PC-9 (cell line): ENCODE measurements at regions not wholly inside any gene's neighbourhood (a gene's known extent, or its start where the extent isn't known, plus 50 kb on each side); places are given as distances from the start of the nearest gene placed in this dataset.
A peak's percentile ranks its signal among the peaks of the same experiment; 100 is the strongest.

Experiments
- BruUV-seq: library from RNA; stranded (reverse); fragments of 400-500 nt; replicated peaks from 2 replicates; lab custom pipeline; 2021; lab: Mats Ljungman, UMichigan
- CTCF ChIA-PET: fragments of 300-600 bp; sonication (Branson Sonifier 250); formaldehyde crosslinking; loops from one replicate; lab custom pipeline; 2022; ENCODE audit warnings: antibody characterized with exemption; lab: Charles Lee
- POLR2A ChIA-PET: fragments of 300-600 bp; sonication (Branson Sonifier 250); formaldehyde crosslinking; loops from one replicate; lab custom pipeline; 2022; ENCODE audit warnings: antibody characterized with exemption; ENCODE audit not compliant: unreplicated experiment; lab: Charles Lee
- DNase-seq, 2 experiments: peaks; one replicate each; pipeline versions ENCODE4 v3.0.0 to v3.0.0-alpha.2; 2015 to 2022; ENCODE audit warnings: mixed read lengths in 1 of 2
- H2AFZ ChIP-seq: fragments of 200-600 bp; sonication (generic); 2 replicates; pipeline ENCODE4 v1.8.1; 2017; ENCODE audit warnings: antibody characterized with exemption
- H3F3A ChIP-seq: fragments of 200-600 bp; sonication (generic); 2 replicates; pipeline ENCODE4 v1.8.1; 2017; ENCODE audit warnings: antibody characterized with exemption, mild to moderate bottlenecking, low read depth; ENCODE audit not compliant: insufficient read depth
- H3K27ac ChIP-seq: fragments of 200-600 bp; sonication (generic); 2 replicates; pipeline ENCODE4 v1.6.1; 2016; ENCODE audit warnings: mixed run types
- H3K27me3 ChIP-seq: fragments of 200-600 bp; sonication (generic); 2 replicates; pipeline ENCODE4 v1.6.1; 2016; ENCODE audit warnings: low read depth, mixed run types; ENCODE audit not compliant: insufficient read depth
- H3K36me3 ChIP-seq: fragments of 200-600 bp; sonication (generic); 2 replicates; pipeline ENCODE4 v1.6.1; 2016; ENCODE audit warnings: low read depth, mixed run types
- H3K4me1 ChIP-seq: fragments of 200-600 bp; sonication (generic); replicated peaks from 2 replicates; pipeline ENCODE4 v1.6.1; 2016; ENCODE audit warnings: mixed run types; ENCODE audit not compliant: insufficient read depth
- H3K4me2 ChIP-seq: fragments of 200-600 bp; sonication (generic); 2 replicates; pipeline ENCODE4 v1.6.1; 2017; ENCODE audit warnings: mixed run types
- H3K4me3 ChIP-seq: fragments of 200-600 bp; sonication (generic); 2 replicates; pipeline ENCODE4 v1.6.1; 2016; ENCODE audit warnings: mixed run types
- H3K79me2 ChIP-seq: fragments of 200-600 bp; sonication (generic); 2 replicates; pipeline ENCODE4 v1.6.1; 2017; ENCODE audit warnings: low read depth, mixed run types
- H3K9me2 ChIP-seq: fragments of 200-600 bp; sonication (generic); 2 replicates; pipeline ENCODE4 v1.8.1; 2017; ENCODE audit warnings: mild to moderate bottlenecking; ENCODE audit not compliant: insufficient read depth
- H3K9me3 ChIP-seq: fragments of 200-600 bp; sonication (generic); 2 replicates; pipeline ENCODE4 v1.8.1; 2016; ENCODE audit warnings: low read depth; ENCODE audit not compliant: insufficient read depth
- H4K20me1 ChIP-seq: fragments of 200-600 bp; sonication (generic); 2 replicates; pipeline ENCODE4 v1.8.1; 2017; ENCODE audit not compliant: insufficient read depth
- EZH2 ChIP-seq: fragments of 200-600 bp; sonication (generic); IDR thresholded peaks from 2 replicates; pipeline ENCODE4 v1.8.0; 2017; ENCODE audit warnings: antibody characterized with exemption, low read depth
- intact Hi-C: fragments of 100-400 bp; cut with micrococcal nuclease; formaldehyde crosslinking; loops from one replicate; pipeline ENCODE4 v1.10.0; 2022; ENCODE audit not compliant: unreplicated experiment
- TF ChIP-seq, protein P1 (sequence below): fragments of 200-600 bp; sonication (generic); conservative IDR thresholded peaks from 2 replicates; pipeline ENCODE4 v1.6.1; 2017; ENCODE audit warnings: mixed run types, antibody characterized with exemption, mild to moderate bottlenecking, moderate library complexity

DNA sequence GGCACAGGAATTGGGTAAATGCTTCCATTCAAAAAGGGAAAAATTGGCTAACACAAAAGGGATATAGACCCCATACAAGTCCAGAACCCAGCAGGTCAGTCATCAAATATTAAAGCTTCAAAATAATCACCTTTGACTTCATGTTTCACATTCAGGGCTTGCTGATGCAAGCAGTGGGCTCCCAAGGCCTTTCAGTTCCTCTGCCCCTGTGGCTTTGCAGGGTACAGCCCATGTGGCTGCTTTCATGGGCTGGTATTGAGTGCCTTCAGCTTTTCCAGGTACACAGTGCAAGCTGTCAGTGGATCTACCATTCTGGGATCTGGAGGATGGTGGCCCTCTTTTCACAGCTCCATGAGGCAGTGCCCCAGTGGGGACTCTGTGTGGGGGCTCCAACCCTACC, 253.0 kb downstream of the TECRL start:
- DNase-seq, result no peak
- H3K4me1 ChIP-seq, result no peaks in the 10 kb centered on the region
- no peak overlapping the region for H3K4me3 ChIP-seq
- no peaks in the 10 kb centered on the region for H3K27me3 ChIP-seq
- intact Hi-C loops, result no loop called here
- H3F3A ChIP-seq, result no peaks in the 10 kb centered on the region
- no peaks in the 10 kb centered on the region for H4K20me1 ChIP-seq
- BruUV-seq, result no TSS peak
- no peaks in the 10 kb centered on the region for H3K9me3 ChIP-seq
- no peak for TF ChIP-seq EZH2
- TF ChIP-seq, protein P1, sequence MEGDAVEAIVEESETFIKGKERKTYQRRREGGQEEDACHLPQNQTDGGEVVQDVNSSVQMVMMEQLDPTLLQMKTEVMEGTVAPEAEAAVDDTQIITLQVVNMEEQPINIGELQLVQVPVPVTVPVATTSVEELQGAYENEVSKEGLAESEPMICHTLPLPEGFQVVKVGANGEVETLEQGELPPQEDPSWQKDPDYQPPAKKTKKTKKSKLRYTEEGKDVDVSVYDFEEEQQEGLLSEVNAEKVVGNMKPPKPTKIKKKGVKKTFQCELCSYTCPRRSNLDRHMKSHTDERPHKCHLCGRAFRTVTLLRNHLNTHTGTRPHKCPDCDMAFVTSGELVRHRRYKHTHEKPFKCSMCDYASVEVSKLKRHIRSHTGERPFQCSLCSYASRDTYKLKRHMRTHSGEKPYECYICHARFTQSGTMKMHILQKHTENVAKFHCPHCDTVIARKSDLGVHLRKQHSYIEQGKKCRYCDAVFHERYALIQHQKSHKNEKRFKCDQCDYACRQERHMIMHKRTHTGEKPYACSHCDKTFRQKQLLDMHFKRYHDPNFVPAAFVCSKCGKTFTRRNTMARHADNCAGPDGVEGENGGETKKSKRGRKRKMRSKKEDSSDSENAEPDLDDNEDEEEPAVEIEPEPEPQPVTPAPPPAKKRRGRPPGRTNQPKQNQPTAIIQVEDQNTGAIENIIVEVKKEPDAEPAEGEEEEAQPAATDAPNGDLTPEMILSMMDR, result no peak
- POLR2A ChIA-PET, result no interaction called here
- CTCF ChIA-PET, result no interaction called here
- no peaks in the 10 kb centered on the region for H3K79me2 ChIP-seq
- no peaks in the 10 kb centered on the region for H3K9me2 ChIP-seq
- no peak overlapping the region for H2AFZ ChIP-seq
- no peak overlapping the region for H3K27ac ChIP-seq
- no peak overlapping the region for H3K4me2 ChIP-seq
- no peaks in the 10 kb centered on the region for H3K36me3 ChIP-seq

DNA sequence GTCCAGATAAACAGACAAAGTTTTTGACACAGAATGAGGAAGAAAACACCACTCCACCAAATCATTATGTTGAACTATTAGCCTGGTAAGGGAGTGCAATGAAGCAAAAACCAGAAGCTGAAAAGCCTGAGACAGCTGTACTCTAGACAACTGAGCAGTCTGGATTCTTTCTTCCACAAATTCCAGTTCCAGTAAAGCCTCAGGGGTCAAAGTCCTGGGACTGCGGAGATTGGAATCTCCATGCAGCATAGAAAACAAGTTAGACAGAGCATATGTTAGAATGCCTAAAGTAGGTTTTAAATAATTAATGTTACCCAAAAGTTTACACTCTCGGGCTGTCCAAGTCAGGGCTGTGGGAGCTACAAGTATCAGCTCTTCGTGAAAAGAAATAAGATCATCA, 263.2 kb downstream of the TECRL start:
- no peaks in the 10 kb centered on the region for H3K9me2 ChIP-seq
- H3K4me3 ChIP-seq, result no peak overlapping the region
- H3K4me2 ChIP-seq, result no peak overlapping the region
- TF ChIP-seq, protein P1, result no peak
- no peak for TF ChIP-seq EZH2
- no peaks in the 10 kb centered on the region for H3K36me3 ChIP-seq
- DNase-seq, result no peak
- H3K27me3 ChIP-seq, result no peaks in the 10 kb centered on the region
- no peak overlapping the region for H2AFZ ChIP-seq
- intact Hi-C loops, result no loop called here
- POLR2A ChIA-PET, result no interaction called here
- no peaks in the 10 kb centered on the region for H3F3A ChIP-seq
- no peaks in the 10 kb centered on the region for H4K20me1 ChIP-seq
- no peaks in the 10 kb centered on the region for H3K9me3 ChIP-seq
- no peak overlapping the region for H3K27ac ChIP-seq
- no peaks in the 10 kb centered on the region for H3K4me1 ChIP-seq
- BruUV-seq, result no TSS peak
- CTCF ChIA-PET, result no interaction called here
- no peaks in the 10 kb centered on the region for H3K79me2 ChIP-seq

DNA sequence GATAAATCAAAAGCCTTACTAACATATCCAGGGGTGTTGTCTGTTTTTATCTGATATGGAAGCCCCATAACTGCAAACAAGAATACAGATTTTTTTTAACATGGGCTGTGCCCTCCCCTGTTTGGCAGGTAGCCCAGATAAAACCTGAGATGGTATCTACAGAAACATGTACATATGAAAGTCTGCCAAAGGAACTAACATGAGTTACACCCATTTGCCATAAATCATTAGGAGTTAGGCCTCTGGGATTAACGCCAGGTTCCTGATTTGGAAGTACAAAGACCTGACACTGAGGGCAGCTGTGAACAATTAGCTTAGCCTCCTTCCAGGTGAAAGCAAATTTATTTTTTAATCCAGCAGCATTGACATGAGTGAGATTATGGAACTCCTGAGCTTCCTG, 264.3 kb downstream of the TECRL start:
- CTCF ChIA-PET, result no interaction called here

More for the DNA sequence above, 264.3 kb downstream of the TECRL start:
- POLR2A ChIA-PET, result no interaction called here
- no peak overlapping the region for H3K4me3 ChIP-seq
- H3K9me2 ChIP-seq, result no peaks in the 10 kb centered on the region
- H4K20me1 ChIP-seq, result no peaks in the 10 kb centered on the region
- BruUV-seq, result no TSS peak
- H3F3A ChIP-seq, result no peaks in the 10 kb centered on the region
- H3K27ac ChIP-seq, result no peak overlapping the region
- H3K79me2 ChIP-seq, result no peaks in the 10 kb centered on the region
- no peaks in the 10 kb centered on the region for H3K9me3 ChIP-seq
- no peaks in the 10 kb centered on the region for H3K36me3 ChIP-seq
- DNase-seq, result peak in 1 of 2 experiments; percentile 43
- no peaks in the 10 kb centered on the region for H3K4me1 ChIP-seq
- intact Hi-C loops, result no loop called here
- H3K4me2 ChIP-seq, result no peak overlapping the region
- H2AFZ ChIP-seq, result no peak overlapping the region
- no peak for TF ChIP-seq EZH2
- TF ChIP-seq, protein P1, result no peak
- no peaks in the 10 kb centered on the region for H3K27me3 ChIP-seq
